Coronary artery (tissue), 2 donors: ENCODE measurements at regions not wholly inside any gene's neighbourhood (a gene's known extent, or its start where the extent isn't known, plus 50 kb on each side); places are given as distances from the start of the nearest gene placed in this dataset.

Experiments
- DNase-seq: peaks from one replicate; pipeline ENCODE4 v3.0.0-alpha.2; 2017; ENCODE audit warnings: low spot score
- H3K27ac ChIP-seq, 2 donors: fragments of 200-600 bp; sonication (generic); one replicate each; pipeline ENCODE4 v1.5.1; 2016 to 2019
- H3K4me3 ChIP-seq: fragments of 200-600 bp; sonication (generic); 2 replicates; pipeline ENCODE4 v1.5.1; 2016; ENCODE audit warnings: mild to moderate bottlenecking, moderate library complexity
- CTCF ChIP-seq: fragments of 200-600 bp; sonication (generic); IDR thresholded peaks from one replicate; pipeline ENCODE4 v1.5.1; 2019; ENCODE audit warnings: antibody characterized with exemption

GRCh38 chr2:2998971-2999370 lies 378.6 kb downstream of the EIPR1 start:
- no peak for TF ChIP-seq CTCF
- DNase-seq, result no peak
- Histone ChIP-seq H3K27ac (no peak overlapping the region), H3K4me3 (no peak overlapping the region)

- H3K4me3 ChIP-seq, result no peak overlapping the region
- no peak for TF ChIP-seq CTCF
- no peak for DNase-seq
Measured at GRCh38 chr2:2993172-2993692, 384.4 kb downstream of the EIPR1 start.

GRCh38 chr2:2992634-2993033 lies 385.0 kb downstream of the EIPR1 start:
- Histone ChIP-seq H3K27ac (no peak overlapping the region), H3K4me3 (no peak overlapping the region)
- TF ChIP-seq CTCF, result no peak
- DNase-seq, result no peak

More at GRCh38 chr2:2993172-2993692, 384.4 kb downstream of the EIPR1 start:
- no peak overlapping the region for H3K27ac ChIP-seq

- Histone ChIP-seq H3K27ac (no peak overlapping the region), H3K4me3 (no peak overlapping the region)
- no peak for DNase-seq
- no peak for TF ChIP-seq CTCF
Measured at GRCh38 chr2:2985020-2985419, 392.6 kb downstream of the EIPR1 start.

- TF ChIP-seq CTCF, result no peak
- no peak overlapping the region for H3K27ac ChIP-seq
- no peak overlapping the region for H3K4me3 ChIP-seq
- DNase-seq, result no peak
Measured at GRCh38 chr2:2981000-2981399, 396.6 kb downstream of the EIPR1 start.

- DNase-seq, result no peak
- Histone ChIP-seq H3K27ac (no peak overlapping the region), H3K4me3 (no peak overlapping the region)
- TF ChIP-seq CTCF, result no peak
Measured at GRCh38 chr2:2974982-2975381, 402.6 kb downstream of the EIPR1 start.

- H3K27ac ChIP-seq, result no peak overlapping the region
- TF ChIP-seq CTCF, result no peak
- DNase-seq, result no peak
- H3K4me3 ChIP-seq, result no peak overlapping the region
Measured at GRCh38 chr2:2960441-2961133, 417.0 kb downstream of the EIPR1 start.
